Astrocyte of the cerebellum (primary cell): ENCODE measurements at regions not wholly inside any gene's neighbourhood (a gene's known extent, or its start where the extent isn't known, plus 50 kb on each side); places are given as distances from the start of the nearest gene placed in this dataset.
A peak's percentile ranks its signal among the peaks of the same experiment; 100 is the strongest.
"Not testable (repeated sequence)": the region's sequence is repeated elsewhere in the genome, so short reads cannot be mapped to it uniquely, and the experiment has no call there.

Experiments
- DNase-seq: peaks from one replicate; pipeline ENCODE4 v3.0.0-alpha.2; 2011; ENCODE audit warnings: low read depth
- H3K4me3 ChIP-seq: 2 replicates; pipeline ENCODE4 v1.5.1; 2011; ENCODE audit warnings: mild to moderate bottlenecking, low read depth, low read length, moderate library complexity
- in situ Hi-C: cut with HindIII; loops from 2 replicates; pipeline ENCODE4 v1.10.0; 2017; ENCODE audit warnings: low sequenced_read_pairs
- TF ChIP-seq, protein P1 (sequence below): IDR thresholded peaks from 2 replicates; pipeline ENCODE4 v1.5.1; 2012; ENCODE audit warnings: low read length, low read depth, moderate library complexity, mild to moderate bottlenecking; ENCODE audit errors: missing control alignments

DNA sequence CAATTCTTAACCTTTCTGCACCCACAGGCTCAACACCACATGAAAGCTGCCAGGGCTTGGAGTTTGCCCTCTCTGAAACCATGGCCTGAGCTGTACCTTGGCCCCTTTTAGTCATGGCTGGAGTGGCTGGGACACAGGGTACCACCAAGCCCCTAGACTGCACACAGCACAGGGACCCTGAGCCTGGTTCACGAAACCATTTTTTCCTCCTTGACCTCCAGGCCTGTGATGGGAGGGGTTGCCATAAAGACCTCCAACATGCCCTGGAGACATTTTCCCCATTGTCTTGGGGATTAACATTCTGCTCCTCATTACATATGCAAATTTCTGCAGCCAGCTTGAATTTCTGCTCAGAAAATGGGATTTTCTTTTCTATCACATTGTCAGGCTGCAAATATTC, 113.4 kb downstream of the XPNPEP1 start:
- in situ Hi-C loops, H3K4me3 ChIP-seq, DNase-seq: not testable (repeated sequence)

DNA sequence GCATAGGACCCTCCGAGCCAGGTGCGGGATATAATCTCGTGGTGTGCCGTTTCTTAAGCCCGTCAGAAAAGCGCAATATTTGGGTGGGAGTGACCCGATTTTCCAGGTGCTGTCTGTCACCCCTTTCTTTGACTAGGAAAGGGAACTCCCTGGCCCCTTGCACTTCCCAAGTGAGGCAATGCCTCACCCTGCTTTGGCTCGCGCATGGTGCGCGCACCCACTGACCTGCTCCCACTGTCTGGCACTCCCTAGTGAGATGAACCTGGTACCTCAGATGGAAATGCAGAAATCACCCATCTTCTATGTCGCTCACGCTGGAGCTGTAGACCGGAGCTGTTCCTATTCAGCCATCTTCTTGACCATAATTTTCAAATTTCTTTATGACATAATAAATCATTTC, 122.1 kb downstream of the XPNPEP1 start:
- DNase-seq, H3K4me3 ChIP-seq, in situ Hi-C loops: not testable (repeated sequence)

DNA sequence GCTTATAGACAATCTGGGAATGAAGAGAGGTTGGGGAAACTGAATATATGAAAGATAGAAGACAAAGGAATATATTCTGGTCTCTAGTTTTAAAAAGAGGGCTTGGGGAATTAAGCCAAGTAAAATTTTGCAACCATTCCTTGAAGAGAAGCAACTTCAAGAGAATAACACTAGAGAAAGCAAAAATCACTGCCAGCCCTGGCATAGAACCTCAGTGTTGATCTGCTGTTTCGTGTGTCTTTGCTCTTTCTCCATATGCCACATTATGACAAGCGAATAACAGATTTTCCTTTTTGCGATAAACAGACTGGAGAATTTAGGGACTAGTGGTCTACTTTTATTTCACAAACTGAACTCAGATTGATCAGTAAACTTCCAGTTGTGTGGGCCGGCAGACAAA, 132.7 kb downstream of the XPNPEP1 start:
- in situ Hi-C loops = no loop called here
- TF ChIP-seq, protein P1, sequence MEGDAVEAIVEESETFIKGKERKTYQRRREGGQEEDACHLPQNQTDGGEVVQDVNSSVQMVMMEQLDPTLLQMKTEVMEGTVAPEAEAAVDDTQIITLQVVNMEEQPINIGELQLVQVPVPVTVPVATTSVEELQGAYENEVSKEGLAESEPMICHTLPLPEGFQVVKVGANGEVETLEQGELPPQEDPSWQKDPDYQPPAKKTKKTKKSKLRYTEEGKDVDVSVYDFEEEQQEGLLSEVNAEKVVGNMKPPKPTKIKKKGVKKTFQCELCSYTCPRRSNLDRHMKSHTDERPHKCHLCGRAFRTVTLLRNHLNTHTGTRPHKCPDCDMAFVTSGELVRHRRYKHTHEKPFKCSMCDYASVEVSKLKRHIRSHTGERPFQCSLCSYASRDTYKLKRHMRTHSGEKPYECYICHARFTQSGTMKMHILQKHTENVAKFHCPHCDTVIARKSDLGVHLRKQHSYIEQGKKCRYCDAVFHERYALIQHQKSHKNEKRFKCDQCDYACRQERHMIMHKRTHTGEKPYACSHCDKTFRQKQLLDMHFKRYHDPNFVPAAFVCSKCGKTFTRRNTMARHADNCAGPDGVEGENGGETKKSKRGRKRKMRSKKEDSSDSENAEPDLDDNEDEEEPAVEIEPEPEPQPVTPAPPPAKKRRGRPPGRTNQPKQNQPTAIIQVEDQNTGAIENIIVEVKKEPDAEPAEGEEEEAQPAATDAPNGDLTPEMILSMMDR = no peak
- DNase-seq = no peak
- H3K4me3 ChIP-seq = no peak overlapping the region

DNA sequence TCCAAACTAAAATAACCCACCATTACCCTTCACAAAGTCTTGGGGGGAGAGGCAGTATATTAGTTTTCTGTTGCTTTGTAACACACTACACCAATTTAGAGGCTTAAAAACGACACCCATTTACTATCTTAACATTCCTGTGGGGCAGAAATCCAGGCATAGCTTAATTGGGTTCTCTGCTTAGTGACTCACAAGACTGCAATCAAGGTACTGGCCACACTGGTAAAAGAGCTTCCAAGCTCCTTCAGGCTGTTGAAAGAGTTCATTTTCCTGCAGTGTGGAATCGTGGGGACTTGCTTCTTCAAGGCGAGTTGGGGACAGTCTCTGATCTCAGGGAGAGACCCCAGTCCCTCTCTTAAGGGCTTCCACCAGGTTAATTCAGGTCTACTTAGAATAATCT, 139.1 kb downstream of the XPNPEP1 start:
- TF ChIP-seq, protein P1 = no peak
- DNase-seq = no peak
- no peak overlapping the region for H3K4me3 ChIP-seq
- in situ Hi-C loops = no loop called here

DNA sequence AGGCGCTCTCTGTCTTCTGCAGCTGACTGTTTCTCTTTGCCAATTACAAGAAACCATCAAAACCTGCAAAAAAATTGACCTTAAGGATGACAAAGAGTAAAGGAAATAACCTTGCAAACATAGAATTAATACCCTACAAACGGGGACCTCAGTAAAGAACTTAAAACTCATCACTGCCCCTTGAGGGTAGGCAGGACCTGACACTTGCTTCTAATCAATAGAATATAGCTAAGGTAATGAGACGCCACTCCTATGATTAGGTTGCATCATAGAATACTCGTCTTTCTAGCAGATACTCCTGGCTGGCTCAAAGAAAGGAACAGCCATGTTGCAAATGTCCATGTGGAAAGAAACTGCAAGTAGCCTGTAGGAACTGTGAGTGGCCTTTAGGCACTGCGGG, 140.0 kb downstream of the XPNPEP1 start:
- TF ChIP-seq, protein P1 = no peak
- in situ Hi-C loops = no loop called here
- no peak overlapping the region for H3K4me3 ChIP-seq
- DNase-seq = no peak

DNA sequence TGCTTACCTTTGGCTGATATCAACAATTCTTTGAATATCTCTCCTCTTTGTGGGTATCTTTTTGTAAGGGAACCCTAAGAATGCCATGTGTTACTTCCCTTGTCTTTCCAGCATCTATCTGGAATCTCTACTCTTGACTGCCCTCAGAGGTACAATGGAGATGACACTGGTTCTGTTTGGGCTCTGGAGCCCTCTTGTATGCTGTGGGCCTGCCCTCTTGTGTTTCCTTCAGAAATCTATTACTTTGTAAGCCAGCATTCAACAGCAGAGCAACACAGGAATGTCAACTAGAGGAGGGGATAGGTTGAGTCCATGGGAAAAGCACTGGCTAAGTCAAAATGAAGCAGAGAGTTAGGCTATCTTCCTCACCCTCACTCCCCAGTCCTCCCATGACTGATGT, 142.3 kb downstream of the XPNPEP1 start:
- TF ChIP-seq, protein P1 = no peak
- in situ Hi-C loops = no loop called here
- no peak for DNase-seq

DNA sequence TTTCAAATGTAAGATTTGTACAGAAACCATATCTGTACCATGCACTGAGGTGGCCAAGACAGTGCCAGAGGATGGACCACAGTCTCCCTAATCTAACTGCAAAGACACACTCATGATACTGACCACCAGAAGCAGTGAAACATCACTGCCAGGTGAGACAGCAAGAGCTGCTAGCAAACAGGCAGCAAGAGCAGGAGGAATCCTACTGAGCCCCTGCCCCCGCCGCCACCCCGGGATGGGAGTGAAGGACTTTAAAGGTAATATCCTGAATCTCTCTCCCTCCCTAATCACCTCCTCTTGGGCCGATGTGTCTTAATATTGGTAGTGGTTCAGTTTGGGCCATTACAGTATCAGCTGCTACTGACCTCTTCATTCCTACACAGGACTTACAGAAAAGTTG, 144.3 kb downstream of the XPNPEP1 start:
- TF ChIP-seq, protein P1 = no peak
- in situ Hi-C loops = no loop called here
- DNase-seq = no peak
- H3K4me3 ChIP-seq = no peak overlapping the region

More for the DNA sequence above, 142.3 kb downstream of the XPNPEP1 start:
- H3K4me3 ChIP-seq = no peak overlapping the region

DNA sequence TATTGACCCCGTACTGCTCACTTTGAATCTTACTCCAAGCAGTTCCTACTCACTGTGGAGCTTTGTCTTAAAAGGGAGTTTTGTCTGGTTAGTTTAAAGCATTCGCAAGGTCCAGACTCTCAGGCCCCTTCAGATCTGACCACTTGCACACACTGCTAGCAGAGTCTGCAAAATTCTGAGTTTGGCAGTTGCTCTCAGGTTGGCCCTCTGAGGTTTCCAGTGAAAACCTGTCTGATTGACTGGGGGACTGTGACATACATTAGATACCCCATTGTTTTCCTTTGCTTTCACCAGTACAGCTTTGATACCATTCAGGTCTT, 149.2 kb downstream of the XPNPEP1 start:
- TF ChIP-seq, protein P1 = peak; percentile 24
- DNase-seq = no peak
- H3K4me3 ChIP-seq = no peak overlapping the region
- in situ Hi-C loops = no loop called here
